Pancreas (tissue), 10 donors: ENCODE measurements at regions not wholly inside any gene's neighbourhood (a gene's known extent, or its start where the extent isn't known, plus 50 kb on each side); places are given as distances from the start of the nearest gene placed in this dataset.

ENCODE experiments used
- ATAC-seq, 4 donors: fragments of 200-7000 bp; cut with Tn5 transposase; one replicate each; pipeline versions ENCODE4 v1.8.0 to v1.9.1; 2020; ENCODE audit warnings: mild to moderate bottlenecking in 4 of 4, moderate library complexity in 4 of 4
- DNase-seq, 6 donors: peaks; one replicate each; pipeline ENCODE4 v3.0.0-alpha.2; 2020
- FAIRE-seq: peaks from 2 replicates; lab custom pipeline; 2012; peaks lifted over from hg19 to GRCh38; lab: Jason Lieb, UNC
- H3K27ac ChIP-seq, 4 donors: fragments of 200-600 bp; sonication (generic); 1 replicate in 3 of 4; 2 replicates in 1 of 4; pipeline versions ENCODE4 v1.5.0 to v1.8.0; 2020
- H3K27me3 ChIP-seq, 4 donors: fragments of 200-600 bp; one replicate each; pipeline ENCODE4 v1.8.0; 2021
- H3K36me3 ChIP-seq, 3 donors: fragments of 200-600 bp; sonication (generic) in 1 of 3; one replicate each; pipeline versions ENCODE4 v1.5.0 to v1.8.0; 2020 to 2021
- H3K4me1 ChIP-seq, 3 donors: fragments of 200-600 bp; one replicate each; pipeline ENCODE4 v1.8.0; 2021
- H3K4me3 ChIP-seq, 4 donors: fragments of 200-600 bp; sonication (generic) in 2 of 4; one replicate each; pipeline versions ENCODE4 v1.5.0 to v1.8.0; 2020 to 2021
- H3K9me3 ChIP-seq, 4 donors: fragments of 200-600 bp; one replicate each; pipeline ENCODE4 v1.8.0; 2021
- WGBS, 2 donors: extraction: QIAGEN DNeasy Blood & Tissue Kit; methylation state at CpG; one replicate each; pipeline ENCODE4 v1.1.7; 2013; 5-methylcytosine and 5-hydroxymethylcytosine counted together
- intact Hi-C, 3 donors: fragments of 100-400 bp; cut with DNase I; formaldehyde crosslinking; loops; one replicate each; pipeline versions ENCODE4 v1.11.1 to v1.14.2; 2022
- TF ChIP-seq, protein P1 (sequence below), 4 donors: fragments of 200-600 bp; sonication (generic) in 3 of 4; IDR thresholded peaks; one replicate each; pipeline versions ENCODE4 v1.5.0 to v1.8.0; 2021; ENCODE audit warnings: antibody characterized with exemption in 4 of 4
- donor health status: healthy with polysubstance abuse.
- donor health status: DM: no; HTN: no; CAD: no; lungs with moderate emphysema.
- donor health status: DM: no; HTN: no; CAD: no.
- donor health status: control.
- donor health status: control.
- donor health status: Bipolar disorder and iron deficiency.
- donor health status: DM: yes; HTN: yes; CAD: no.
- donor health status: DM: no; HTN: no; CAD: no.
- donor health status: DM: no; HTN: no; CAD: no.
- donor health status: DM: yes; HTN: yes; CAD: no.

DNA sequence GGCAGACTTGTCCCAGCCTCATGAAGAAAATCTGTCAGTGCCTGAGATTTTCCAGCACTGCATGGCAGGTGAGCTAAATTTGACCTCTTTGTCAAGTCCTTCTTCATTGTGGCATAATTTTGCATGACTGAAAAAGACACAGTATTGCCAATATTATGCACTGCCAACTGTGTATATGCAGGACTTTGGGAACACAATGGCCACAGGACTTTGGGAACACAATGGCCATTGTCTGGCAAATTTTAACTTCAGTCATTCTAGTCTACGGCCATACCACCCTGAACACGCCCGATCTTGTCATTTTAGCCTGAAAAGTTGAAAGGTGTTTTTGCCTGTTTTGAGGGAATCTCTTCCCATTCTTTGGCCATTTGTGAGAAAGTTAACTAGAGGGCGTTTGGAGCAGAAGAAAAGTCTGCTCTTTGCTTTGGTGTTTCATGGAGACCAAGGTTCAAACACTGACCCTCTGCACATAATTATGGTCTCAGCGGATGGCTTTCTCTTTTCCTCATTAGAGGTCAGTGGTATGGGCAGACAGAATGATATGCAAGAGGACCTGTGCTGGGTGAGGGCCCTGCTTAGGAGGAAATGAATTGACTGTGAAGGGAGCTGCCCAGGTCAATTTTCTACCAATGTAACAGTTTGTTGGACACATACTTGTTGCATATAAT lies 72.4 kb upstream of the NEK7 start:
- Histone ChIP-seq H3K9me3 (no peaks in the 10 kb centered on the region), H3K27ac (no peak overlapping the region), H3K4me1 (peaks cover 0 to 4% (median 0%) of the 10 kb centered on the region in 3 donors), H3K4me3 (no peak overlapping the region), H3K36me3 (no peaks in the 10 kb centered on the region), H3K27me3 (no peaks in the 10 kb centered on the region)
- no peak for DNase-seq
- WGBS, 2 donors: 84% methylated on average over 5 of the region's 5 CpGs
- intact Hi-C loops: no loop called here
- no peak for ATAC-seq
- FAIRE-seq: no peak
- TF ChIP-seq, protein P1, sequence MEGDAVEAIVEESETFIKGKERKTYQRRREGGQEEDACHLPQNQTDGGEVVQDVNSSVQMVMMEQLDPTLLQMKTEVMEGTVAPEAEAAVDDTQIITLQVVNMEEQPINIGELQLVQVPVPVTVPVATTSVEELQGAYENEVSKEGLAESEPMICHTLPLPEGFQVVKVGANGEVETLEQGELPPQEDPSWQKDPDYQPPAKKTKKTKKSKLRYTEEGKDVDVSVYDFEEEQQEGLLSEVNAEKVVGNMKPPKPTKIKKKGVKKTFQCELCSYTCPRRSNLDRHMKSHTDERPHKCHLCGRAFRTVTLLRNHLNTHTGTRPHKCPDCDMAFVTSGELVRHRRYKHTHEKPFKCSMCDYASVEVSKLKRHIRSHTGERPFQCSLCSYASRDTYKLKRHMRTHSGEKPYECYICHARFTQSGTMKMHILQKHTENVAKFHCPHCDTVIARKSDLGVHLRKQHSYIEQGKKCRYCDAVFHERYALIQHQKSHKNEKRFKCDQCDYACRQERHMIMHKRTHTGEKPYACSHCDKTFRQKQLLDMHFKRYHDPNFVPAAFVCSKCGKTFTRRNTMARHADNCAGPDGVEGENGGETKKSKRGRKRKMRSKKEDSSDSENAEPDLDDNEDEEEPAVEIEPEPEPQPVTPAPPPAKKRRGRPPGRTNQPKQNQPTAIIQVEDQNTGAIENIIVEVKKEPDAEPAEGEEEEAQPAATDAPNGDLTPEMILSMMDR (IDR thresholded peaks at IDR 0.05): no peak

DNA sequence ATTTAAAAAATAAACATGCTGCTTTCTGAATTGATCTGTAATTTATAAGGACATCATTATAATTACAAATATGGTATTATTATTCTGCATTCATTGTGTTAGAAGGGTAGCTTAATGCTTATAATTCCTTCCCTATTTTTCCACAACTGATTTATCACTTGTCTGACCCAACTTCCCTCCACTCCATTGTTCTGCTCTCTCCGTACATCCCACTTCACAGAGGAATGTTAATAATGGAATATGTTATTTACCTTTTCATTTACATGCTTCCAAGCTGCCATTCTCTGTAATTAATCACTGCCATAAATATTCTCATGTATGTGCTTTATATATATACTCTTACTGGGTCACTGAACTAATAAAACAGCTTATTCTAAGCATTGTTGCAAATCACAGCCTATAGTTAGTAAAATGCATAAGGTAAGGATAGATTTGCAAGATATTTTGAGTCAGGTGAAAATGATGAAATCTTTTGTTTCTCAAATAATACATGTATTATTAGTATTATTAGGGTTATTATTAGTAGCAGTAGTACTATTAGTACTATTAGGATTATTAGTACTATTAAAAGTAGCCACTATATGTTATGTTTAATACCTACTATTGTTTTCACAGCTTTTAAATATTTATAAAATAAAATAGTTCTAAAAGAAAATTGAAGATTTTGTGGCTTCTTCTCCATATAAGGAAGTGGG lies 70.6 kb upstream of the NEK7 start:
- H3K4me3 ChIP-seq: no peak overlapping the region
- FAIRE-seq (no peak), DNase-seq (no peak), ATAC-seq (no peak)
- peaks cover 0 to 4% (median 0%) of the 10 kb centered on the region in 3 donors for H3K4me1 ChIP-seq
- H3K27ac ChIP-seq: no peak overlapping the region
- no peaks in the 10 kb centered on the region for H3K9me3 ChIP-seq
- 54 to 74% methylated on average over 1 of the region's 1 CpG for WGBS, 2 donors
- H3K36me3 ChIP-seq: no peaks in the 10 kb centered on the region
- TF ChIP-seq, protein P1 (IDR thresholded peaks at IDR 0.05): no peak
- intact Hi-C loops: no loop called here
- H3K27me3 ChIP-seq: no peaks in the 10 kb centered on the region

DNA sequence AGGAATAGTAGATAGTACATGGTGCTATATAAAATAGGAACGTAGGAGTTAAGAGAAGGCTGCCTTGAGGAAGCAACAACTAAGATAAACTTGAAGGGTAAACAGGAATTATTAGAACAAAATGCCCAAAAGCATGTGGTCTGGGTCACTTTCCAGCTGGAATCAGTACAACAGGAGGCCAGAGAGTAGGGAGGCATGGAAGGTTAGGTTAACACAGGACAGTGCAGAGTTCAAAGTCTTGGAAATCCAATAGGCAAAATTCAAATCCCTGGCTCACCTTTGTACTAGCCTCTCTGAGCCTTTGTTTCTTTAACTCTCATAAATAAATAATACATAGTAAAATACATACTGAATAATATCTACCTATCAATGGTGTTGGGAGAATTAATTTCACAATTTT lies 69.0 kb upstream of the NEK7 start:
- 32 to 39% methylated on average over 1 of the region's 1 CpG for WGBS, 2 donors
- FAIRE-seq (no peak), ATAC-seq (no peak), DNase-seq (no peak)
- H3K4me1 ChIP-seq: no peaks in the 10 kb centered on the region
- H3K36me3 ChIP-seq: no peaks in the 10 kb centered on the region
- no peak overlapping the region for H3K4me3 ChIP-seq
- no peaks in the 10 kb centered on the region for H3K9me3 ChIP-seq
- TF ChIP-seq, protein P1 (IDR thresholded peaks at IDR 0.05): no peak
- no peaks in the 10 kb centered on the region for H3K27me3 ChIP-seq
- intact Hi-C loops: no loop called here
- H3K27ac ChIP-seq: no peak overlapping the region

DNA sequence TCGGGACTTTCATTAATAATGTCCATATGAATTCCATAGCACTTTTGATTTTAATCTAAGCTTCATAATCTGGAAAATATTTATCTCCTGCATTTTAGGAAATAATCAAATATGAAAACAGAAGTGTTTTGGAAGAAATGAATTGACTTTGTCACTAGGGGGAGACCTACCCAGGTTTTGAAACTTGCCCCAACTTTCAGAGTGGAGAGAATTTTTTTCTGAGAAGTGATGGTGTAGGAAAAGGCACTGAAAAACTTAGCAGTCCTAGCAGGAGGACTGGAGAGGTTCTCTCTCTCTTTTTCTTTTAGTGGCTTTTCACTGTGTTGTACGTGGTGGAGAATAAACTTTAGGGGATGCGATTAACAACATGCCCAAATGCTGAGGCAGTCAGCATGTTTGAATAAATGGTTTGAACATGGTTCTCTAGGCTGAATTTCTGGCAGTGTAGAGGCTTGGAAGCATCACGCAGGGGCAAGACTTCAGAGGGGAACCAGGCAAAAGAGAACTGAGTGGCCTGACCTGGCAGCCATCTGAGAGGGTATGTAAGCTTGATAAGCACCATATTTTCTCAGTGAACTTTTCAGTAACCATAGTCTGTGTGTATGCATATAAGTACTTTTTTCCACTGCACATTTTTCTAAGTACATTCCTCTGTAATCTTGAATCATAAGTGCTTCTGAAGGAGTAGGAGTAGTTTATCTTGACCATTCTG lies 68.3 kb upstream of the NEK7 start:
- intact Hi-C loops: no loop called here
- FAIRE-seq: peak; percentile 87
- no peak overlapping the region for H3K4me3 ChIP-seq
- TF ChIP-seq, protein P1 (IDR thresholded peaks at IDR 0.05): peak in 2 of 4 donors; percentile 27 to 28
- no peaks in the 10 kb centered on the region for H3K4me1 ChIP-seq
- H3K27me3 ChIP-seq: no peaks in the 10 kb centered on the region
- peak in 3 of 4 donors; percentile 54 to 69 (median 57) for ATAC-seq
- H3K27ac ChIP-seq: no peak overlapping the region
- no peak for DNase-seq
- no peaks in the 10 kb centered on the region for H3K36me3 ChIP-seq
- WGBS, 2 donors: 42 to 44% methylated on average over 4 of the region's 4 CpGs
- no peaks in the 10 kb centered on the region for H3K9me3 ChIP-seq
